Glutamatergic neuron (in vitro differentiated cells): ENCODE measurements at regions not wholly inside any gene's neighbourhood (a gene's known extent, or its start where the extent isn't known, plus 50 kb on each side); places are given as distances from the start of the nearest gene placed in this dataset.

ENCODE experiments used
- DNase-seq: peaks from one replicate; pipeline ENCODE4 v3.0.0; 2022
- H3K27ac Mint-ChIP-seq: one replicate; pipeline ENCODE4 v1.8.0; 2020; ENCODE audit warnings: mild to moderate bottlenecking, mixed read lengths, inconsistent platforms; ENCODE audit not compliant: unreplicated experiment
- H3K27me3 Mint-ChIP-seq: one replicate; pipeline ENCODE4 v1.8.0; 2020; ENCODE audit warnings: mild to moderate bottlenecking, moderate library complexity, mixed read lengths, inconsistent platforms; ENCODE audit not compliant: unreplicated experiment
- H3K36me3 Mint-ChIP-seq: one replicate; pipeline ENCODE4 v1.8.0; 2020; ENCODE audit warnings: mild to moderate bottlenecking, mixed read lengths, inconsistent platforms; ENCODE audit not compliant: unreplicated experiment
- H3K4me1 Mint-ChIP-seq: one replicate; pipeline ENCODE4 v1.8.0; 2020; ENCODE audit warnings: mild to moderate bottlenecking, low read depth, mixed read lengths, inconsistent platforms; ENCODE audit not compliant: unreplicated experiment
- H3K4me3 Mint-ChIP-seq: one replicate; pipeline ENCODE4 v1.8.0; 2020; ENCODE audit warnings: mild to moderate bottlenecking, mixed read lengths, inconsistent platforms; ENCODE audit not compliant: unreplicated experiment
- H3K9me3 Mint-ChIP-seq: one replicate; pipeline ENCODE4 v1.8.0; 2020; ENCODE audit warnings: mild to moderate bottlenecking, moderate library complexity, mixed read lengths, inconsistent platforms; ENCODE audit not compliant: unreplicated experiment
- TF ChIP-seq, protein P1 (sequence below): fragments of 200-600 bp; sonication (generic); IDR thresholded peaks from one replicate; pipeline ENCODE4 v1.5.0; 2021; ENCODE audit not compliant: partially characterized antibody, unreplicated experiment

DNA sequence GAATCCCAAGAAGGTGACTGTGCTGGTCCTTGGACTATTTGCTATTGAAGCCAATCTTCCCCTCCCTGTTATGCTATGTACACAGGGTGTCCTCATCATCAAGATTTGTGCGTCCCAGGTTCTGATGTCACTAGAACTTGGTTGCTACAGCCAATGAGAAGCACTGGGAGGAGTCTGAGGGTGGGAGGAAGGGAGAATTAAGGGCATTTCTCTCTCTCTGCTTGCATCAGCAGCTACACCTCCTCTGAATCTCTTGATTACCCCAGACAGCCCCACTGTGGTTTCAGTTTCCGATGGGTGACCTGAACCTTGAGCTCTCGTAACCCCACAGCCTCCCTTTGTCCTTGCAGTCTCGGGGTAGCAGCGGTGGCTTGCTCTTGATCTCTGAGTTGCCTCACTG lies 212.4 kb upstream of the SESN3 start:
- no peaks in the 10 kb centered on the region for H3K27me3 Mint-ChIP-seq
- no peak overlapping the region for H3K4me3 Mint-ChIP-seq
- TF ChIP-seq, protein P1, sequence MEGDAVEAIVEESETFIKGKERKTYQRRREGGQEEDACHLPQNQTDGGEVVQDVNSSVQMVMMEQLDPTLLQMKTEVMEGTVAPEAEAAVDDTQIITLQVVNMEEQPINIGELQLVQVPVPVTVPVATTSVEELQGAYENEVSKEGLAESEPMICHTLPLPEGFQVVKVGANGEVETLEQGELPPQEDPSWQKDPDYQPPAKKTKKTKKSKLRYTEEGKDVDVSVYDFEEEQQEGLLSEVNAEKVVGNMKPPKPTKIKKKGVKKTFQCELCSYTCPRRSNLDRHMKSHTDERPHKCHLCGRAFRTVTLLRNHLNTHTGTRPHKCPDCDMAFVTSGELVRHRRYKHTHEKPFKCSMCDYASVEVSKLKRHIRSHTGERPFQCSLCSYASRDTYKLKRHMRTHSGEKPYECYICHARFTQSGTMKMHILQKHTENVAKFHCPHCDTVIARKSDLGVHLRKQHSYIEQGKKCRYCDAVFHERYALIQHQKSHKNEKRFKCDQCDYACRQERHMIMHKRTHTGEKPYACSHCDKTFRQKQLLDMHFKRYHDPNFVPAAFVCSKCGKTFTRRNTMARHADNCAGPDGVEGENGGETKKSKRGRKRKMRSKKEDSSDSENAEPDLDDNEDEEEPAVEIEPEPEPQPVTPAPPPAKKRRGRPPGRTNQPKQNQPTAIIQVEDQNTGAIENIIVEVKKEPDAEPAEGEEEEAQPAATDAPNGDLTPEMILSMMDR = no peak
- H3K27ac Mint-ChIP-seq = no peak overlapping the region
- H3K4me1 Mint-ChIP-seq = peaks cover 11% of the 10 kb centered on the region
- peaks cover 3% of the 10 kb centered on the region for H3K9me3 Mint-ChIP-seq
- H3K36me3 Mint-ChIP-seq = no peaks in the 10 kb centered on the region
- DNase-seq = no peak

DNA sequence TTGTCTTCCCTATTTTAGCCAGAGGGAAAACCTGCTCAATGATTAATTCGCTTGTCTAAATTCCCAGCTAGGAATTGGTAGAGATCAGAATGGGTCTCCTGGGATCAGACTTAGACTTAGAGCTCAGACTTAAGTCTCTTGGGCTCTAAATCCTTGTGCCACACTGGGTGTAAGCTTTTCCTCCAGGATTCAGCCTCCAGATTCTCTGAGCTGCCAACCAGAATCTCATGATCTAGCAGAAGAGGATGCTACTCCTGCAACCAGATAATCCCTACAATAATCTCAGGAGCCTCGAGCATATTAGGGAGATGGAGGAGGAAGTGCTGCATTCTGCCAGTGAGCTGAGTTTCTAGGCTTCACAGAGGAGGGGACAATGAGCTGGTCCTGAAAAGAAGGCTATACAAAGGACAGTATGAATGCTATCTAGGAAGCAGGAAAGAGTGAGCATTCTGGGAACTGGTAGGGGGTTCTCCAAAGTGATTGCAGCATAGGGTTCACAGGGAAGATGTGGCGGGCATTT lies 211.6 kb upstream of the SESN3 start:
- H3K36me3 Mint-ChIP-seq = no peaks in the 10 kb centered on the region
- H3K27me3 Mint-ChIP-seq = no peaks in the 10 kb centered on the region
- TF ChIP-seq, protein P1 = no peak
- peaks cover 11% of the 10 kb centered on the region for H3K4me1 Mint-ChIP-seq
- no peak overlapping the region for H3K4me3 Mint-ChIP-seq
- peaks cover 3% of the 10 kb centered on the region for H3K9me3 Mint-ChIP-seq
- no peak overlapping the region for H3K27ac Mint-ChIP-seq
- DNase-seq = no peak

DNA sequence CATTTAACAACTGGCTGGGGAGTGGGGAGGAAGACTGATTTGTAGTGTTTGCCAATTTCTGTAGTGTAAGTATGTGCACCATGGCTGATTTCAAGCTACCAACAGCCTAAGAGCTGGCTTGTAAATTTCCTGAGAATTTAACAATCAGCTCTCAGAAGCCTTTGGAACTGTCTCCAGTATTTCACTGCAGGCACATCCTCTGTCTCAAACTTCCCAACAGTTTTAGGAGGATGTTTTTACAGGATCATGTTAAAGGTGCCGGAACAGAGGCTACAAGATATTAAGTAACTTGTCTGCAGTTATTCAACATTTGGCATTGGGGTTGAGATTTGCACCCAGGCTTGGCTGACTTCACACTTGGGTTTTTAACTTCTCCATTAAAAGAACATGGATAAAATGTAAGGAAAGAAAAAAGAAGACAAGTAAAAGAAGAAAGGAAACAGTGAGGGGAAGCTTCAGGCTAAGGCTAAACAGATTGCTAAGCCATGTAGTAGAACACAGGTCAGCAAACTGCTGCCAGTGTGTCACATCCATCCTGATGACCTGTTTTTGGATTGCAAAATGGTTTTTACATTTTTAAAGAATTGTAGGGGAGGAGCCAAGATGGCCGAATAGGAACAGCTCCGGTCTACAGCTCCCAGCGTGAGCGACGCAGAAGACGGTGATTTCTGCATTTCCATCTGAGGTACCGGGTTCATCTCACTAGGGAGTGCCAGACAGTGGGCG lies 204.8 kb upstream of the SESN3 start:
- DNase-seq = no peak
- H3K4me3 Mint-ChIP-seq = no peak overlapping the region
- no peaks in the 10 kb centered on the region for H3K27me3 Mint-ChIP-seq
- peak overlapping the region; percentile 33 for H3K27ac Mint-ChIP-seq
- TF ChIP-seq, protein P1 = no peak
- H3K9me3 Mint-ChIP-seq = no peaks in the 10 kb centered on the region
- no peaks in the 10 kb centered on the region for H3K36me3 Mint-ChIP-seq
- H3K4me1 Mint-ChIP-seq = no peaks in the 10 kb centered on the region

DNA sequence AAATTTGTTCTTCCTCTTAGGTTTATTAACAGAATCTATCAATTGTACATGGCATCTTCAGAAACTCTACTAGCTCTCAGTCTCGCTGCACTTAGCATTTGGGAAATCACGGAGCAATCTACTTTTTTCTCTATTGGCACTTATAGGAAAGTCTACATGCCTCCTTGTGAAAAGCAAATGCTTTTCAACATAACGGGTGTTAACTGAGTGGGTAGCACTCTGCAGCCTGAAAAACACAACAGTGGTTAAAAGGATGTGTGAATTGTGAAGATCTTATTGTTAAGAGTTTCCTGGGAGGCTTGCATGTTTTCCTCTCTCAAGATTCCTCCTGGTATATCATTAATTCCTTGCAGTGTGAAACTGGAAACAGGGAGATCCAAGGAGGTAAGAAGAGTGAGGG lies 204.2 kb upstream of the SESN3 start:
- Mint-ChIP-seq H3K36me3 (no peaks in the 10 kb centered on the region), H3K4me1 (no peaks in the 10 kb centered on the region), H3K9me3 (no peaks in the 10 kb centered on the region), H3K4me3 (no peak overlapping the region), H3K27me3 (no peaks in the 10 kb centered on the region), H3K27ac (no peak overlapping the region)
- TF ChIP-seq, protein P1 = no peak
- no peak for DNase-seq

DNA sequence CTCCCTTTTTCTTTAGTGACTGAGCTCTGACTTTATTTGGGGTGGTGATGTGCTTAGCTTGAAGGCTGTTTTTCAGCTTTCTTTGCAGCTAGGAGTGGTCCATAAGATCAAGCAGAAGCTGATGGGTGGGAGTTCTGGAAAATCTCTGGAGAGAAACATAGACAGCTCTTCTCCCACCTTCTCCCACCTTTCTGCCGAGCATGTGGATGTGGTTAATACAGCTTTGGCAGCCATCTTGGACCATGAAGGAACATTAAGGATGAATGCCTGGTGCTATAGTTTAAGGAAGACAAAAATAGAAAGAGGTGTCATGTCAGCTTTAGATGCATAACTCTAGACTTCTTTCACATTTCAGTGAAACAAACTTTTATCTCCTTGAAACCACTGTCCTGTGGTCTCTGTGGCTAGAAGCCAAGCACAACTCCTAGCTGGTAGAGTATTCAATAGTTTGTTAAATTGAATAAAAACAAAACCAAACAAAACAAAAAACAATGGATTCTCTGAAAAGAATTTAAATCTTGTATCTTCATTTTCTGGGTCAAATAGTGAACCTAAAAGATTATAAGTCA lies 203.6 kb upstream of the SESN3 start:
- no peak overlapping the region for H3K4me3 Mint-ChIP-seq
- H3K36me3 Mint-ChIP-seq = no peaks in the 10 kb centered on the region
- H3K27me3 Mint-ChIP-seq = no peaks in the 10 kb centered on the region
- no peaks in the 10 kb centered on the region for H3K9me3 Mint-ChIP-seq
- H3K27ac Mint-ChIP-seq = no peak overlapping the region
- TF ChIP-seq, protein P1 = no peak
- no peak for DNase-seq
- H3K4me1 Mint-ChIP-seq = no peaks in the 10 kb centered on the region
